Endothelial cell (in vitro differentiated cells): ENCODE measurements at regions not wholly inside any gene's neighbourhood (a gene's known extent, or its start where the extent isn't known, plus 50 kb on each side); places are given as distances from the start of the nearest gene placed in this dataset.

Experiments used
- DNase-seq: peaks from one replicate; pipeline ENCODE4 v3.0.0; 2021; ENCODE audit warnings: low spot score
- H3K27ac Mint-ChIP-seq: one replicate; pipeline ENCODE4 v1.8.0; 2021; ENCODE audit warnings: mixed read lengths, inconsistent platforms; ENCODE audit not compliant: unreplicated experiment
- H3K27me3 Mint-ChIP-seq: one replicate; pipeline ENCODE4 v1.8.0; 2021; ENCODE audit warnings: mild to moderate bottlenecking, moderate library complexity, mixed read lengths, inconsistent platforms; ENCODE audit not compliant: unreplicated experiment
- H3K36me3 Mint-ChIP-seq: one replicate; pipeline ENCODE4 v1.8.0; 2021; ENCODE audit warnings: mild to moderate bottlenecking, low read depth, mixed read lengths, inconsistent platforms; ENCODE audit not compliant: unreplicated experiment
- H3K4me1 Mint-ChIP-seq: one replicate; pipeline ENCODE4 v1.8.0; 2021; ENCODE audit warnings: mild to moderate bottlenecking, mixed read lengths, inconsistent platforms; ENCODE audit not compliant: unreplicated experiment
- H3K4me3 Mint-ChIP-seq: one replicate; pipeline ENCODE4 v1.8.0; 2021; ENCODE audit warnings: mild to moderate bottlenecking, mixed read lengths, inconsistent platforms; ENCODE audit not compliant: unreplicated experiment
- H3K9me3 Mint-ChIP-seq: one replicate; pipeline ENCODE4 v1.8.0; 2021; ENCODE audit warnings: mixed read lengths, inconsistent platforms; ENCODE audit not compliant: unreplicated experiment
- TF ChIP-seq, protein P1 (sequence below): fragments of 200-600 bp; sonication (generic); IDR thresholded peaks from one replicate; pipeline ENCODE4 v1.5.0; 2021; ENCODE audit warnings: antibody characterized with exemption; ENCODE audit not compliant: unreplicated experiment

DNA sequence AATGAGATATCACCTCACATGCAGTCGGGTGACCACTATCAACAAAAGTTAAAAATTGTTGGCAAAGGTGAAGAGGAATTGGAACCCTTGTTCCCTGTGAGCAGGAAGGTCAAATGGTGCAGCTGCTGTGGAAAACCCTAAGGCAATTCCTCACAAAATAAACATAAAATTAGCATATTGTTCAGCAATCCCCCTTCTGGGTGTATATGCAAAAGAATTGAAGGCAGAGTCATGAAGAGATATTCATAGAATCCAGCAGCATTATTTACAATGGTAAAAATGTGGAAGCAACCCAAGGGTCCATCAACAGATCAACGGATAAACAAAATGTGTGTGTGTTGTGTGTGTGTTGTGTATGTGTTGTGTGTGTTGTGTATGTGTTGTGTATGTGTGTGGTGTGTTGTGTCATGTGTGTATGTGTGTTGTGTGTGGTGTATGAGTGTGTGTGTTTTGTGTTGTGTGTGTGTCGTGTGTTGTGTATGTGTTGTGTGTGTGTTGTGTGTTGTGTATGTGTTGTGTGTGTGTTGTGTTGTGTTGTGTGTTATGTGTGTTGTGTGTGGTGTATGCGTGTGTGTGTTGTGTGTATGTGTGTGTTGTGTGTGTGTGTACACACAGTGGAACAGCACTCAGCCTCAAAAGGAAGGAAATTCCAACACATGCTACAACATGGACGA lies 245.1 kb downstream of the ERMARD start:
- Mint-ChIP-seq H3K9me3 (no peaks in the 10 kb centered on the region), H3K4me3 (no peak overlapping the region), H3K4me1 (peaks cover 7% of the 10 kb centered on the region), H3K27me3 (peaks cover 2% of the 10 kb centered on the region), H3K27ac (no peak overlapping the region), H3K36me3 (peaks cover 3% of the 10 kb centered on the region)
- DNase-seq: no peak
- TF ChIP-seq, protein P1, sequence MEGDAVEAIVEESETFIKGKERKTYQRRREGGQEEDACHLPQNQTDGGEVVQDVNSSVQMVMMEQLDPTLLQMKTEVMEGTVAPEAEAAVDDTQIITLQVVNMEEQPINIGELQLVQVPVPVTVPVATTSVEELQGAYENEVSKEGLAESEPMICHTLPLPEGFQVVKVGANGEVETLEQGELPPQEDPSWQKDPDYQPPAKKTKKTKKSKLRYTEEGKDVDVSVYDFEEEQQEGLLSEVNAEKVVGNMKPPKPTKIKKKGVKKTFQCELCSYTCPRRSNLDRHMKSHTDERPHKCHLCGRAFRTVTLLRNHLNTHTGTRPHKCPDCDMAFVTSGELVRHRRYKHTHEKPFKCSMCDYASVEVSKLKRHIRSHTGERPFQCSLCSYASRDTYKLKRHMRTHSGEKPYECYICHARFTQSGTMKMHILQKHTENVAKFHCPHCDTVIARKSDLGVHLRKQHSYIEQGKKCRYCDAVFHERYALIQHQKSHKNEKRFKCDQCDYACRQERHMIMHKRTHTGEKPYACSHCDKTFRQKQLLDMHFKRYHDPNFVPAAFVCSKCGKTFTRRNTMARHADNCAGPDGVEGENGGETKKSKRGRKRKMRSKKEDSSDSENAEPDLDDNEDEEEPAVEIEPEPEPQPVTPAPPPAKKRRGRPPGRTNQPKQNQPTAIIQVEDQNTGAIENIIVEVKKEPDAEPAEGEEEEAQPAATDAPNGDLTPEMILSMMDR: no peak

DNA sequence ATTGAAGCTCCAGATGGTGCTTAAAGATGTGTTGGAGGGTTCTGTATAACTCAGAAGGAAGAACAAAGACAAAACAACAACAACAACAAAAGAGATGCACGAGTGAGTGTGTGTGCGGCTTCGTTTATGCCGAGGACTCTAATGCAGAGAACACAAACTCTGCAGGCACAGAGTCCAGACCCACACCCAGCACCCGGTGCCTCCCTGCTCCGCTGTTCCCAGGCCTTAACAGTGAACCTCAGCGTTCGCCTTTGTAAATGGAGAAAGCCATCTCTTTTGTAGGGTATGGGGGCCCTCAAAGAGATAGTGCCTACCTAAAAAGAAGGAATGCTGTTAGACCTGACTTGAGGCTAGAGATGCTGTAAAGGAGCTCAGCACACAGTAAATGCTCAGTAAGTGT lies 243.3 kb downstream of the ERMARD start:
- Mint-ChIP-seq H3K27ac (no peak overlapping the region), H3K4me3 (no peak overlapping the region), H3K4me1 (peaks cover 6% of the 10 kb centered on the region), H3K27me3 (peaks cover 2% of the 10 kb centered on the region), H3K9me3 (no peaks in the 10 kb centered on the region), H3K36me3 (no peaks in the 10 kb centered on the region)
- TF ChIP-seq, protein P1: no peak
- DNase-seq: no peak

DNA sequence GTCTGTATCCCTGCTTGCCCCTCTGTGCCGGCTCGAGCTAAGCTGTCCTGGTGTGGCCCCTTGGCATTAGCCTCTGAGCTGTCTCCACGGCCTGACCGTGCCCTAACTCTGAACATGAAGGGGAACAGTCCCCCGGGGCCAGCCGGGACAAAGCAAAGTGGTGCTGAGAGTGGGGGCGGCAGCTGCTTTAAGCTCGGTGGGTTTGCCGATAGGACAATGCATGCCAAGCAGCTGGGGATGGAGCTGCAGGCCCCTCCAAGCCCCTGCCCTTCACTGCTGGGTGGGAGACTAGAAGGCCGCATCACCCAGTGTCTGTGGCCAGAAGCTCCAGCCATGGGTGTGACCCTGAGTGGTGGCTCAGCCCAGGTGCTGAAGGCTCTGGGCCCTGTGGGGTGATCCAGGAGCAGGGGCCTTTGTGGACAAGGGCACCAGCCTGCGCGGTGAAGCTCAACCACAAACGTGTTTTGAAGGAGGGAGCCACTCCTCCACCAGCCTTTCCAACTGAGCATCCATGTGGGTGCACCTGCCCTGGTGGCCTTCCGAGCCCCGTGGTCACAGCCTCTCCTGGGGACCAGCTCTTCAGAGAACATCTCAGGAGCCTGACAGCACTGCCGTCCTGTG lies 242.5 kb downstream of the ERMARD start:
- Mint-ChIP-seq H3K27me3 (peaks cover 6% of the 10 kb centered on the region), H3K36me3 (no peaks in the 10 kb centered on the region), H3K4me1 (peaks cover 9% of the 10 kb centered on the region), H3K4me3 (no peak overlapping the region), H3K27ac (no peak overlapping the region), H3K9me3 (no peaks in the 10 kb centered on the region)
- TF ChIP-seq, protein P1: no peak
- DNase-seq: no peak

DNA sequence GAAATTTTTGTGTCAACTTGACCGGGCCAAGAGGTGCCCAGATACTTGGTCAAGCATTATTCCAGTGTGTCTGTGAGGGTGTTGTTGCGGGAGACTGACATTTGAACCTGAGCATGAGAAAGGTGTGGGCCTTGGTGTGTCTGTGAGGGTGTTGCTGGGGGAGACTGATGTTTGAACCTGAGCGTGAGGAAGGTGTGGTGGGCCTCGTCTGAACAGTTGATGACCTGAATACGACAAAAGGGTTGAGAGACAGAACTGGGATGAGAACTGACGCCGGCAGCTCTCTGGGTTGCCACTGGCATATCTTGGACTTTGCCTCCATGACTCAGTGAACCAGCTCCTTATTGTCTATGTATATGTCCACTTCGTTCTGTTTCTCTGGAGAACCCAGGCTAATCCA lies 240.5 kb downstream of the ERMARD start:
- H3K27ac Mint-ChIP-seq: no peak overlapping the region

DNA sequence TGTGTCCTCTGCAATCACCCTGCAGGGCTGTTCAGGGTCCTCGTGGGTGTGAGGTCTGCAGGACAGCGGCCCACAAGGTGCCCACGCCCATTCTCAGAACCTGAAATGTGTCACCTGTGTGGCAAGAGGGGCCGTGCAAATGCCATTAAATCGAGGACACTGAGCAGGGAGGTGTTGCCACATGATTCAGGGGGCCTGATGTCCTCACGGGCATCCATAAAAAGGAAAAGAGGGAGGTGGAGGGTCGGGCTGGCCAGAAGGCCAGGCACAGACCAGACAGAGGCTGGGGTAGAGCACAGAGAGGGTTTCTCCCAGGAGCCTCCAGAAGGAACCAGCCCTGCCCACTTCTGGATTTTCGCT lies 239.6 kb downstream of the ERMARD start:
- Mint-ChIP-seq H3K9me3 (no peaks in the 10 kb centered on the region), H3K4me3 (no peak overlapping the region), H3K36me3 (no peaks in the 10 kb centered on the region), H3K4me1 (peaks cover 9% of the 10 kb centered on the region), H3K27me3 (peaks cover 6% of the 10 kb centered on the region), H3K27ac (no peak overlapping the region)
- DNase-seq: no peak
- TF ChIP-seq, protein P1: no peak

More for the DNA sequence above, 240.5 kb downstream of the ERMARD start:
- TF ChIP-seq, protein P1: no peak
- H3K4me3 Mint-ChIP-seq: no peak overlapping the region
- H3K27me3 Mint-ChIP-seq: peaks cover 6% of the 10 kb centered on the region
- H3K36me3 Mint-ChIP-seq: no peaks in the 10 kb centered on the region
- H3K4me1 Mint-ChIP-seq: peaks cover 9% of the 10 kb centered on the region
- no peak for DNase-seq
- no peaks in the 10 kb centered on the region for H3K9me3 Mint-ChIP-seq
